GM13977 (cell line): ENCODE measurements at regions not wholly inside any gene's neighbourhood (a gene's known extent, or its start where the extent isn't known, plus 50 kb on each side); places are given as distances from the start of the nearest gene placed in this dataset.

Experiments used
- DNase-seq: peaks from one replicate; pipeline ENCODE4 v3.0.0; 2012; ENCODE audit warnings: low spot score
- in situ Hi-C: fragments of 300-500 bp; cut with MboI; formaldehyde crosslinking; loops from one replicate; pipeline ENCODE4 v1.12.0; 2022; ENCODE audit warnings: low sequenced_read_pairs, low pct_unique_long_range_greater_than_20kb, mixed read lengths, inconsistent platforms; ENCODE audit not compliant: unreplicated experiment
- TF ChIP-seq, protein P1 (sequence below): IDR thresholded peaks from 2 replicates; pipeline ENCODE4 v1.5.1; 2012; ENCODE audit warnings: mild to moderate bottlenecking, control low read depth; ENCODE audit not compliant: insufficient read depth; ENCODE audit errors: extremely low read depth, missing control alignments

DNA sequence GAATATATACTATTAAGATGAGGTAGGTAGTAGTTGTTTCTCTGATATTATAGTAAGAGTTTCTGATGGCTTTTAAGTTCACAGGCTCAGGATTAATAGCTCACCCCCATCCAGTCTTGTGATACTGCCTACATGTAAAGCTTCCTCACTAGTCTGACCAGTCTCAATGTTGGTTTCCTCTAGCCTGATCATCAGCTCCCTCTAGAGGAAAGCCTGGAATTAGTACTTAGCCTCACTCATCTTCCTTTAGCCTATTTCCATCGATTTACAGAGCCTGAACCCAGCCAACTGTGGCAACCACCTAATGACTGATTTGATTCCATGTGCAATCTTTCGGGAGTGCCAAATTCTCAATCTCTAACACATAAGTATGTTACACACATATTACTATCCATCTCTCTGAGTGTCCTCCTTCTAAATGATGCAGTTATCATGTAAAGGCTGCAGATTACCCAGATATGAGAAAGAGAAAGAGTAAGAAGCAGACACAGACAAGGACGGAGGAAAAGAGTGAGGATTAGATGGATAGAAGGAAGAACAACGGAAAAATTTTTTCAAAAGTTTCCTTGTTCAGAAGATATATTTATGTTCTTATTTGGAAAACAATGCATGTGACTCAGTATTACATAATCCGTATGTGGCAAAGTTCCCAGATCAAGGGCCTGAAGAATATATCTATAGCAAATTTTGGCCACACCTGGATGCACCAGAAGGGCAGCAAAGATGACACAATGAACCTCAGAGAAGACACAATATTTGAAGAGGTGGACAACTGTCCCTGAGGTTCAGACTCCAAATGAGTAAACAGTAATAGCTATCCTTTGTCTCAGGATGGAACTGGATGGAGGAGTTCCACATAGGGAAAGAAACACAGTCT is 333.7 kb downstream of the ELAVL2 start:
- TF ChIP-seq, protein P1, sequence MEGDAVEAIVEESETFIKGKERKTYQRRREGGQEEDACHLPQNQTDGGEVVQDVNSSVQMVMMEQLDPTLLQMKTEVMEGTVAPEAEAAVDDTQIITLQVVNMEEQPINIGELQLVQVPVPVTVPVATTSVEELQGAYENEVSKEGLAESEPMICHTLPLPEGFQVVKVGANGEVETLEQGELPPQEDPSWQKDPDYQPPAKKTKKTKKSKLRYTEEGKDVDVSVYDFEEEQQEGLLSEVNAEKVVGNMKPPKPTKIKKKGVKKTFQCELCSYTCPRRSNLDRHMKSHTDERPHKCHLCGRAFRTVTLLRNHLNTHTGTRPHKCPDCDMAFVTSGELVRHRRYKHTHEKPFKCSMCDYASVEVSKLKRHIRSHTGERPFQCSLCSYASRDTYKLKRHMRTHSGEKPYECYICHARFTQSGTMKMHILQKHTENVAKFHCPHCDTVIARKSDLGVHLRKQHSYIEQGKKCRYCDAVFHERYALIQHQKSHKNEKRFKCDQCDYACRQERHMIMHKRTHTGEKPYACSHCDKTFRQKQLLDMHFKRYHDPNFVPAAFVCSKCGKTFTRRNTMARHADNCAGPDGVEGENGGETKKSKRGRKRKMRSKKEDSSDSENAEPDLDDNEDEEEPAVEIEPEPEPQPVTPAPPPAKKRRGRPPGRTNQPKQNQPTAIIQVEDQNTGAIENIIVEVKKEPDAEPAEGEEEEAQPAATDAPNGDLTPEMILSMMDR, result peak; percentile 58
- in situ Hi-C loops, result loop anchor here (25.0 kb wide), 1 partner anchor 355 kb away; no protein-coding TSS in a partner anchor
- DNase-seq, result peak; percentile 18

DNA sequence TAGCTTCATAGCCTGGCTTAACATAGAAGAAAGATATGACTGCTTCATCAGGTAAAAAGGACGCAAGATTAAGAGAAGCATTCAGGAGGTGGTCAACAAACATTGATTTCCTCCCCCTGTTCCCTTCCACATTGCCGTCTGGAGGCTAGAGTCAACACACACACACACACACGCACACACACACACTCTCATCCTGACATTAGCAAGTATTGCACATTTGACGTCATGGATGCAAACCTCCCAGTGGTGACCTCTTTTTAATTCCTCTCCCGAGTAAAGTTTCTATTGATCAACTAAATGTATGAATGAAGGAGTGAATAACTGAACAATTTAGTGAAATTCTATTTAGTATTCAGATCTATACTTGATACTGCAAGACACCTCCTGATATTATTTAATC is 332.8 kb downstream of the ELAVL2 start:
- in situ Hi-C loops, result loop anchor here (25.0 kb wide), 1 partner anchor 356 kb away; no protein-coding TSS in a partner anchor
- TF ChIP-seq, protein P1, result no peak
- DNase-seq, result no peak

DNA sequence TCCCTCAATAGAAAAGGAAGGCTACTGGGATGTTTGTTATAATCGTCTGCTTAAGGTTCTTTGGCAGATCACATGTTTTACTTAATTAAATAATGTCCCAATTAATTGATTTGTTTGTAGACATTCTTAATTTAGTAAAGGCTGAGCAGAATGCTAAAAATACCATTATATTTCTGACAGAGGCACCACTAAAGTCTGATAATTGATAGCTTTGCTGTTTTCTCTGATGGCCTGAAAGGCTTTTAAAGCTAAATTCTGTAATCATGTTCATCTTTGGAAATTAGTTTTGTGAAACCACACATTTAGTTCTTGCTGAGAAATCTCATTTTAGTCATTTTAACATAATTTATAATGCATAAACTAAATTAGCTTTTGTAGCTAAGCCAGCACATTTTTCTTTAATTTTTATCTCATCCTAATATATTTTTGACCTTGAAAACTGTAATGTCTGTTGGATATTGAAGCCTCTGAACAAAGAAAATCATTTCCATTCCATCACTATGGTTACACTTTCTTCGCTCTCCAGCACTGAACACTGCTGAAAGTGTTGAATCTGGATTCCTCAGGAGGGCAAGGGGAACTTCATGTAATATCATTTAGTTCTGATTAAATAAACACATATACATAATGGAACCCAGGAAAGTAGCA is 329.4 kb downstream of the ELAVL2 start:
- in situ Hi-C loops, result loop anchor here (25.0 kb wide), 1 partner anchor 359 kb away; no protein-coding TSS in a partner anchor
- DNase-seq, result no peak
- TF ChIP-seq, protein P1, result no peak

DNA sequence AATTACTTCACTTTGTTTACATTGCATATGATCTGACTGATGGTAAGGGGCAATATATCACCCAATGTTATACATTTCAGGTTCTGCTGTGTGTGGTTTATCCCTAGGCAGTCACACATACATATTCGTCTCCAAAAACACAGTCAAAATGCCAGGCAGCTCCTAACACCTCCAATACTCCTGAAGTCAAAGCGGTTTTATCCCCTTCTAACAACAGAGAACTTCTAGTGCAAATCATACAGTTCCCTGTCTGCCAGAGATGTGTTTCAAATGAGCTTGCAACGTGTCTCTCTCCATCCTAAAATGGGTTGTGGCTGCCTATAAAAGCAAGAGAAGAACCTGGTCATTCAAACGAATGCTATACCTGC is 328.9 kb downstream of the ELAVL2 start:
- TF ChIP-seq, protein P1, result no peak

DNA sequence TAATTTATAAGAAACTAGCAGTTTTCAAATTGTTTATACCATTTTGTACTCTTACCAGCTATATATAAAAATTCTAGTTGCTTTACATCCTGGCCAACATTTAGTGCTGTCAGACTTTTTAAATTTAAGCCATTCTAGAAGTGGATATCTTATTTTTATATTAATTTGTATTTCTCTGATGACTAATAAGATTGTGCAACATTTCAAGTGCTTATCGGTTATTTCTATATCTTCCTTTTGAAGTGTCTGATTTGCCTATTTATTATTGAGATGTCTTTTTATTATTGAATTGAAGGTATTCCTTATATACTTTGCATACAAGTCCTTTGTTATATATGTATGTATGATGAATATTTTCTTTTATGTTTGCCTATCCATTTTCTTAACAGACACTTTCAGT is 324.0 kb downstream of the ELAVL2 start:
- TF ChIP-seq, protein P1, result no peak
- in situ Hi-C loops, result no loop called here
- DNase-seq, result no peak

More for the DNA sequence above, 328.9 kb downstream of the ELAVL2 start:
- in situ Hi-C loops, result loop anchor here (25.0 kb wide), 1 partner anchor 360 kb away; no protein-coding TSS in a partner anchor
- no peak for DNase-seq

DNA sequence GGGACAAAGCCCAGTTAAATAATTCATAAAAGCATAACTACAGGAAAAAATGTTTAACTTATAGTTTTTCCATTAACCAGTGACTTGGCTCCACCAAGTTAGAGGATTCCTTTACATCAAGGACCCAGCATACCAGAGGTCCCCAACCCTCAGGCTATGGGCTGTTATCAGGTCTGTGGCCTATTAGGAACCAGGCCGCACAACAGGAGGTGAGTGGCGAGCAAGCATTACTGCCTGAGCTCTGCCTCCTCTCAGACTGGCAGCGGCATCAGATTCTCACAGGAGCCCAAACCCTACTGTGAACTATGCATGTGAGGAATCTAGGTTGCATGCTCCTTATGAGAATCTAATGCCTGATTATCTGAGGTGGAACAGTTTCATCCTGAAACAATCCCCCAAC is 303.1 kb downstream of the ELAVL2 start:
- TF ChIP-seq, protein P1, result no peak
- DNase-seq, result no peak
- in situ Hi-C loops, result no loop called here
